ENCODE measurements at regions not wholly inside any gene's neighbourhood (a gene's known extent, or its start where the extent isn't known, plus 50 kb on each side); places are given as distances from the start of the nearest gene placed in this dataset.
"Not testable (repeated sequence)": the region's sequence is repeated elsewhere in the genome, so short reads cannot be mapped to it uniquely, and the experiment has no call there.

GRCh38 chrX:41033299-41033698, 51.9 kb upstream of the USP9X start:
- Histone ChIP-seq H2AK5ac (ENCODE audit: insufficient read length, low read length) (no peak overlapping the region), H4K8ac (replicated peaks; ENCODE audit: insufficient read length, low read depth, low read length) (no peak overlapping the region), H3K79me1 (ENCODE audit: insufficient read depth, low read depth, low read length, poor library complexity, severe bottlenecking) (no peaks in the 10 kb centered on the region), H3K14ac (ENCODE audit: insufficient read depth, low read length) (no peak overlapping the region), H2BK12ac (ENCODE audit: insufficient read length, low read depth, low read length) (no peak overlapping the region), H3K9ac (ENCODE audit: extremely low read depth, insufficient read length, low read length) (no peak overlapping the region), H3K23me2 (ENCODE audit: insufficient read length, low read depth, low read length, poor library complexity, severe bottlenecking) (no peaks in the 10 kb centered on the region), H3K4me1 (ENCODE audit: insufficient read depth, low read length) (peaks cover 3% of the 10 kb centered on the region; the same call in 1 of the 2 replicates), H4K91ac (ENCODE audit: insufficient read length, low read depth, low read length) (no peak overlapping the region), H3T11ph (ENCODE audit: low read length) (no peak overlapping the region), H3K27me3 (ENCODE audit: insufficient read depth, low read length) (no peaks in the 10 kb centered on the region), H3K4me2 (ENCODE audit: insufficient read depth, insufficient read length, low read length) (no peak overlapping the region), H2BK5ac (ENCODE audit: insufficient read length, low read length) (no peak overlapping the region), H2BK20ac (ENCODE audit: low read depth, low read length, poor library complexity, severe bottlenecking) (no peak overlapping the region), H2BK120ac (ENCODE audit: low read depth, low read length, poor library complexity, severe bottlenecking) (no peak overlapping the region), H3K56ac (ENCODE audit: insufficient read length, low read depth, low read length) (no peak overlapping the region), H4K5ac (ENCODE audit: insufficient read length, low read depth, low read length) (no peak overlapping the region), H4K20me1 (ENCODE audit: control insufficient read depth, insufficient read depth, insufficient read length) (no peaks in the 10 kb centered on the region), H3K18ac (ENCODE audit: insufficient read length, low read depth, low read length) (no peak overlapping the region), H3K79me2 (ENCODE audit: insufficient read depth, low read length) (no peaks in the 10 kb centered on the region), H3K23ac (ENCODE audit: insufficient read length, low read depth, low read length) (no peak overlapping the region), H3K9me3 (ENCODE audit: control insufficient read depth, low read depth, low read length) (no peaks in the 10 kb centered on the region), H3K4ac (ENCODE audit: low read depth, low read length) (no peak overlapping the region), H2AFZ (ENCODE audit: low read length) (no peak overlapping the region), H3K27ac (ENCODE audit: insufficient read length, low read depth, low read length) (no peak overlapping the region), H2BK15ac (ENCODE audit: low read depth, low read length) (no peak overlapping the region)
- H3K27ac Mint-ChIP-seq, result no peak overlapping the region
- H3K4me1 Mint-ChIP-seq, result peaks cover 5 to 11% of the 10 kb centered on the region in 2 experiments; a peak in 3 of 4 replicates
- peaks cover 51 to 57% of the 10 kb centered on the region in 2 experiments for H3K9me3 Mint-ChIP-seq
- H3K4me3 Mint-ChIP-seq, result no peak overlapping the region
- no peak for DNase-seq
- no peaks in the 10 kb centered on the region; a peak in 2 of 7 replicates for H3K36me3 Mint-ChIP-seq (ENCODE audit: insufficient read depth in 1 of 3, low read depth in 3 of 3)
- H3K27me3 Mint-ChIP-seq (ENCODE audit: low read depth), result no peaks in the 10 kb centered on the region
- TF ChIP-seq CTCF (conservative IDR thresholded peaks at IDR 0.05), result no peak

- H3K27ac Mint-ChIP-seq; H4K8ac ChIP-seq (replicated peaks; ENCODE audit: insufficient read length, low read depth, low read length); H3K9ac ChIP-seq (ENCODE audit: extremely low read depth, insufficient read length, low read length); H3K36me3 Mint-ChIP-seq (ENCODE audit: insufficient read depth in 1 of 3, low read depth in 3 of 3); DNase-seq; H3K9me3 ChIP-seq (ENCODE audit: control insufficient read depth, low read depth, low read length); H3K4me1 ChIP-seq (ENCODE audit: insufficient read depth, low read length); H3K27me3 ChIP-seq (ENCODE audit: insufficient read depth, low read length); H3T11ph ChIP-seq (ENCODE audit: low read length); H2BK12ac ChIP-seq (ENCODE audit: insufficient read length, low read depth, low read length); H2AFZ ChIP-seq (ENCODE audit: low read length); H3K79me1 ChIP-seq (ENCODE audit: insufficient read depth, low read depth, low read length, poor library complexity, severe bottlenecking); H2BK120ac ChIP-seq (ENCODE audit: low read depth, low read length, poor library complexity, severe bottlenecking); H3K56ac ChIP-seq (ENCODE audit: insufficient read length, low read depth, low read length); H3K79me2 ChIP-seq (ENCODE audit: insufficient read depth, low read length); H2BK20ac ChIP-seq (ENCODE audit: low read depth, low read length, poor library complexity, severe bottlenecking); H4K20me1 ChIP-seq (ENCODE audit: control insufficient read depth, insufficient read depth, insufficient read length); H3K4ac ChIP-seq (ENCODE audit: low read depth, low read length); H3K18ac ChIP-seq (ENCODE audit: insufficient read length, low read depth, low read length); H3K23me2 ChIP-seq (ENCODE audit: insufficient read length, low read depth, low read length, poor library complexity, severe bottlenecking); H3K4me3 Mint-ChIP-seq; H3K27ac ChIP-seq (ENCODE audit: insufficient read length, low read depth, low read length); H3K23ac ChIP-seq (ENCODE audit: insufficient read length, low read depth, low read length); H3K27me3 Mint-ChIP-seq (ENCODE audit: low read depth); H2BK15ac ChIP-seq (ENCODE audit: low read depth, low read length); H3K14ac ChIP-seq (ENCODE audit: insufficient read depth, low read length); H4K5ac ChIP-seq (ENCODE audit: insufficient read length, low read depth, low read length); H3K4me2 ChIP-seq (ENCODE audit: insufficient read depth, insufficient read length, low read length); H3K4me1 Mint-ChIP-seq; H2AK5ac ChIP-seq (ENCODE audit: insufficient read length, low read length); H2BK5ac ChIP-seq (ENCODE audit: insufficient read length, low read length); H4K91ac ChIP-seq (ENCODE audit: insufficient read length, low read depth, low read length): not testable (repeated sequence)
- WGBS (ENCODE audit: extremely low coverage, insufficient read length, low lambda C conversion rate), result no CpG with 5 or more reads among the region's 5 CpGs
- H3K9me3 Mint-ChIP-seq, result peaks cover 56 to 62% of the 10 kb centered on the region in 2 experiments
Measured at GRCh38 chrX:41034902-41035301, 50.3 kb upstream of the USP9X start.
